ENCODE measurements at regions not wholly inside any gene's neighbourhood (a gene's known extent, or its start where the extent isn't known, plus 50 kb on each side); places are given as distances from the start of the nearest gene placed in this dataset.

- no peak overlapping the region for H3K4me3 ChIP-seq
- DNase-seq (no peak), ATAC-seq (no peak)
- TF ChIP-seq CTCF (IDR thresholded peaks at IDR 0.05 in 4 of 5, conservative IDR thresholded peaks at IDR 0.05 in 1 of 5): no peak
- TF ChIP-seq POLR2A (IDR thresholded peaks at IDR 0.05): no peak
- in situ Hi-C loops (cut with MboI; ENCODE audit: low sequenced_read_pairs in 4 of 4): no loop called here
- H3K9me3 ChIP-seq: no peaks in the 10 kb centered on the region
- H3K4me1 ChIP-seq: peaks cover 4 to 12% of the 10 kb centered on the region in 2 donors
- H3K27ac ChIP-seq: peak overlapping the region in 1 of 4 donors; percentile 76
- H3K36me3 ChIP-seq: no peaks in the 10 kb centered on the region
- H3K27me3 ChIP-seq: no peaks in the 10 kb centered on the region
- intact Hi-C loops (cut with DNase I; ENCODE audit: low total_unique reads): no loop called here
These were observed 730.7 kb downstream of the UQCRFS1 start for GRCh38 chr19:28482221-28482620.

- TF ChIP-seq CTCF (IDR thresholded peaks at IDR 0.05 in 4 of 5, conservative IDR thresholded peaks at IDR 0.05 in 1 of 5): no peak
- no peak for TF ChIP-seq POLR2A (IDR thresholded peaks at IDR 0.05)
- intact Hi-C loops (cut with DNase I; ENCODE audit: low total_unique reads): no loop called here
- Histone ChIP-seq H3K4me1 (peaks cover 4 to 12% of the 10 kb centered on the region in 2 donors), H3K36me3 (no peaks in the 10 kb centered on the region), H3K9me3 (no peaks in the 10 kb centered on the region), H3K4me3 (no peak overlapping the region), H3K27ac (peak overlapping the region; percentile 66 to 78 (median 74)), H3K27me3 (no peaks in the 10 kb centered on the region)
- DNase-seq: no peak
- in situ Hi-C loops (cut with MboI; ENCODE audit: low sequenced_read_pairs in 4 of 4): no loop called here
- no peak for ATAC-seq
These were observed 731.3 kb downstream of the UQCRFS1 start for GRCh38 chr19:28481674-28482073.

- Histone ChIP-seq H3K4me1 (no peaks in the 10 kb centered on the region), H3K36me3 (no peaks in the 10 kb centered on the region), H3K27me3 (no peaks in the 10 kb centered on the region), H3K4me3 (no peak overlapping the region), H3K27ac (no peak overlapping the region), H3K9me3 (no peaks in the 10 kb centered on the region)
- intact Hi-C loops (cut with DNase I; ENCODE audit: low total_unique reads) (no loop called here), in situ Hi-C loops (cut with MboI; ENCODE audit: low sequenced_read_pairs in 4 of 4) (no loop called here)
- DNase-seq (no peak), ATAC-seq (no peak)
- no peak for TF ChIP-seq CTCF (IDR thresholded peaks at IDR 0.05 in 4 of 5, conservative IDR thresholded peaks at IDR 0.05 in 1 of 5)
- TF ChIP-seq POLR2A (IDR thresholded peaks at IDR 0.05): no peak
These were observed 737.4 kb downstream of the UQCRFS1 start for GRCh38 chr19:28475525-28475924.

- Histone ChIP-seq H3K4me3 (no peak overlapping the region), H3K9me3 (no peaks in the 10 kb centered on the region), H3K27me3 (no peaks in the 10 kb centered on the region), H3K4me1 (peaks cover 8 to 11% of the 10 kb centered on the region in 2 donors), H3K27ac (no peak overlapping the region), H3K36me3 (no peaks in the 10 kb centered on the region)
- TF ChIP-seq CTCF (IDR thresholded peaks at IDR 0.05 in 4 of 5, conservative IDR thresholded peaks at IDR 0.05 in 1 of 5): no peak
- no peak for TF ChIP-seq POLR2A (IDR thresholded peaks at IDR 0.05)
- ATAC-seq (no peak), DNase-seq (no peak)
- in situ Hi-C loops (cut with MboI; ENCODE audit: low sequenced_read_pairs in 4 of 4): loop anchor here in 1 of 4 donors (25.0 kb wide), 1 partner anchor 414 kb away; no protein-coding TSS in a partner anchor
- intact Hi-C loops (cut with DNase I; ENCODE audit: low total_unique reads): no loop called here
These were observed 740.1 kb downstream of the UQCRFS1 start for GRCh38 chr19:28472843-28473242.

Data from gastrocnemius medialis (tissue), 4 donors.